OCI-LY1 (cell line): ENCODE measurements at regions not wholly inside any gene's neighbourhood (a gene's known extent, or its start where the extent isn't known, plus 50 kb on each side); places are given as distances from the start of the nearest gene placed in this dataset.

ENCODE experiments used
- CTCF ChIP-seq: fragments of 200-600 bp; sonication (generic), shearing (Covaris generic); IDR thresholded peaks from 2 replicates; pipeline ENCODE4 v1.5.1; 2017; ENCODE audit warnings: mild to moderate bottlenecking, antibody characterized with exemption, low read length, moderate library complexity, mixed read lengths
- EZH2 ChIP-seq: fragments of 200-600 bp; sonication (generic), shearing (Covaris generic); IDR thresholded peaks from 2 replicates; pipeline ENCODE4 v1.8.0; 2017; ENCODE audit warnings: borderline replicate concordance, mixed run types, mild to moderate bottlenecking, antibody characterized with exemption, low read length, moderate library complexity, mixed read lengths

GRCh38 chr11:129528296-129528695 is 152.6 kb downstream of the BARX2 start:
- no peak for TF ChIP-seq CTCF
- no peak for TF ChIP-seq EZH2
